HEK293 (cell line): ENCODE measurements at regions not wholly inside any gene's neighbourhood (a gene's known extent, or its start where the extent isn't known, plus 50 kb on each side); places are given as distances from the start of the nearest gene placed in this dataset.

Experiments used
- CTCF ChIP-seq: fragments of 450-650 bp; formaldehyde crosslinking; IDR thresholded peaks from 2 replicates; pipeline ENCODE4 v1.5.1; 2016; ENCODE audit warnings: missing biosample characterization, missing genetic modification characterization
- PRDM10 ChIP-seq: fragments of 450-650 bp; formaldehyde crosslinking; IDR thresholded peaks from 2 replicates; pipeline ENCODE4 v1.5.1; 2016; ENCODE audit warnings: missing biosample characterization, missing genetic modification characterization
- REST ChIP-seq: fragments of 450-650 bp; formaldehyde crosslinking; IDR thresholded peaks from 2 replicates; pipeline ENCODE4 v1.5.1; 2016; ENCODE audit warnings: missing biosample characterization, missing genetic modification characterization
- ZBTB7A ChIP-seq: fragments of 450-650 bp; formaldehyde crosslinking; IDR thresholded peaks from 2 replicates; pipeline ENCODE4 v1.5.1; 2016; ENCODE audit warnings: low read depth, missing biosample characterization, missing genetic modification characterization
- ZBTB8A ChIP-seq: fragments of 450-650 bp; formaldehyde crosslinking; IDR thresholded peaks from 2 replicates; pipeline ENCODE4 v1.5.1; 2016; ENCODE audit warnings: missing biosample characterization, missing genetic modification characterization
- ZNF23 ChIP-seq: fragments of 450-650 bp; formaldehyde crosslinking; IDR thresholded peaks from 2 replicates; pipeline ENCODE4 v1.5.1; 2016; ENCODE audit warnings: missing biosample characterization, missing genetic modification characterization, borderline replicate concordance
- ZNF561 ChIP-seq: fragments of 450-650 bp; IDR thresholded peaks from 2 replicates; pipeline ENCODE4 v1.5.1; 2018; ENCODE audit warnings: missing biosample characterization, missing genetic modification characterization, borderline replicate concordance
- ZNF704 ChIP-seq: fragments of 450-650 bp; formaldehyde crosslinking; IDR thresholded peaks from 2 replicates; pipeline ENCODE4 v1.5.1; 2016; ENCODE audit warnings: missing biosample characterization, missing genetic modification characterization

GRCh38 chr3:115270849-115271248, 123.8 kb upstream of the ZBTB20 start:
- TF ChIP-seq REST (tag by site-specific recombination) (no peak), CTCF (tag by site-specific recombination) (no peak), ZBTB7A (tag by site-specific recombination) (no peak), PRDM10 (tag by site-specific recombination) (no peak), ZBTB8A (tag by site-specific recombination) (no peak), ZNF561 (no peak), ZNF704 (tag by site-specific recombination) (no peak), ZNF23 (no peak)
